Epithelial cell of esophagus (primary cell): ENCODE measurements at regions not wholly inside any gene's neighbourhood (a gene's known extent, or its start where the extent isn't known, plus 50 kb on each side); places are given as distances from the start of the nearest gene placed in this dataset.

Source experiments
- DNase-seq: peaks from one replicate; pipeline ENCODE4 v3.0.0; 2010; ENCODE audit warnings: low read depth
- H3K4me3 ChIP-seq: 2 replicates; pipeline ENCODE4 v1.5.1; 2011; ENCODE audit warnings: mild to moderate bottlenecking, low read length, control low read depth
- CTCF ChIP-seq: IDR thresholded peaks from 2 replicates; pipeline ENCODE4 v1.5.1; 2011; ENCODE audit warnings: low read depth, mild to moderate bottlenecking, low read length, control low read depth, inconsistent platforms; ENCODE audit not compliant: insufficient read depth; ENCODE audit errors: missing control alignments

GRCh38 chr4:123807866-123808265 lies 411.3 kb downstream of the SPRY1 start:
- TF ChIP-seq CTCF, result no peak
- no peak for DNase-seq
- no peak overlapping the region for H3K4me3 ChIP-seq

- no peak for TF ChIP-seq CTCF
- DNase-seq, result no peak
Measured at GRCh38 chr4:123809864-123810263, 413.3 kb downstream of the SPRY1 start.

GRCh38 chr4:123812066-123812390 lies 415.4 kb downstream of the SPRY1 start:
- no peak overlapping the region for H3K4me3 ChIP-seq
- no peak for TF ChIP-seq CTCF

More at GRCh38 chr4:123809864-123810263, 413.3 kb downstream of the SPRY1 start:
- H3K4me3 ChIP-seq, result no peak overlapping the region

GRCh38 chr4:123813901-123814300 lies 417.3 kb downstream of the SPRY1 start:
- no peak for TF ChIP-seq CTCF
- DNase-seq, result no peak

More at GRCh38 chr4:123812066-123812390, 415.4 kb downstream of the SPRY1 start:
- no peak for DNase-seq

GRCh38 chr4:123816462-123816861 lies 419.9 kb downstream of the SPRY1 start:
- H3K4me3 ChIP-seq, result no peak overlapping the region
- TF ChIP-seq CTCF, result no peak
- DNase-seq, result no peak

More at GRCh38 chr4:123813901-123814300, 417.3 kb downstream of the SPRY1 start:
- H3K4me3 ChIP-seq, result no peak overlapping the region

- no peak for TF ChIP-seq CTCF
- no peak for DNase-seq
- H3K4me3 ChIP-seq, result no peak overlapping the region
Measured at GRCh38 chr4:123817025-123817688, 420.6 kb downstream of the SPRY1 start.

- H3K4me3 ChIP-seq, result no peak overlapping the region
- TF ChIP-seq CTCF, result no peak
- peak; percentile 24 for DNase-seq
Measured at GRCh38 chr4:123819362-123820035, 422.9 kb downstream of the SPRY1 start.
